Endothelial cell of umbilical vein (primary cell): ENCODE measurements at regions not wholly inside any gene's neighbourhood (a gene's known extent, or its start where the extent isn't known, plus 50 kb on each side); places are given as distances from the start of the nearest gene placed in this dataset.

Experiments used
- EZH2 ChIP-seq: IDR thresholded peaks from 2 replicates; pipeline ENCODE4 v1.6.1; 2012; ENCODE audit warnings: borderline replicate concordance, low read depth, mild to moderate bottlenecking, moderate library complexity, low read length, inconsistent platforms; ENCODE audit not compliant: severe bottlenecking
- FOS ChIP-seq: IDR thresholded peaks from 2 replicates; pipeline ENCODE4 v1.6.1; 2011; ENCODE audit warnings: mild to moderate bottlenecking, low read length, moderate library complexity, borderline replicate concordance; ENCODE audit not compliant: insufficient read depth
- JUN ChIP-seq: IDR thresholded peaks from 2 replicates; pipeline ENCODE4 v1.6.1; 2011; ENCODE audit warnings: borderline replicate concordance, low read depth; ENCODE audit not compliant: insufficient read length, insufficient read depth
- POLR2A ChIP-seq: IDR thresholded peaks from 2 replicates; pipeline ENCODE4 v1.6.1; 2012; ENCODE audit warnings: low read depth, mild to moderate bottlenecking, control low read depth, low read length
- POLR2AphosphoS5 ChIP-seq: IDR thresholded peaks from 2 replicates; pipeline ENCODE4 v1.6.1; 2012; ENCODE audit warnings: low read depth, mild to moderate bottlenecking, control low read depth, low read length, moderate library complexity; ENCODE audit not compliant: insufficient read depth
- TF ChIP-seq, protein P1 (sequence below), 2 donors: IDR thresholded peaks; 1 replicate in 1 of 2; 2 replicates in 1 of 2; pipeline ENCODE4 v1.5.1; 2011; ENCODE audit warnings: low read length in 2 of 2, mild to moderate bottlenecking in 2 of 2, moderate library complexity in 2 of 2, control low read depth in 1 of 2, inconsistent platforms in 1 of 2, low read depth in 1 of 2; ENCODE audit not compliant: insufficient read depth in 1 of 2; ENCODE audit errors: extremely low read depth in 1 of 2

DNA sequence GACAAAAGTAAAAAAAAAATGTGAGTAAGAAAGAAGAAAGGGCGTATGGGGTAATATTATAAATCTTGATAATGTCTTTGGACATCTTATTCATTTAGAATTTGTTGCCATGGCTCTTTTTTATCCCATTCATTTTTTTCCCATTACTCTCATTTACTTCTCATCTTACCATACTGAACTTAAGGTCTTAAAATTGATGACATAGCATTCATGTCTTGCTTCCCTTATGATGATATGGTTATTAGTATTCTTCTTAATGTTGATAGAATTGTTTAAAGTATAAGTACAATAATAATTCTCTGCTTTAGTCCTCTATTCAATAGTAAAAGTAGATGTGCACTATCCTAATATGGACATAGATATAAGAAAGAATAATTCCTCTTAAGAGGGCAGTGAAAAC lies 204.1 kb upstream of the KLF12 start:
- TF ChIP-seq POLR2A (no peak), EZH2 (no peak), POLR2AphosphoS5 (no peak), FOS (no peak), JUN (no peak)
- TF ChIP-seq, protein P1, sequence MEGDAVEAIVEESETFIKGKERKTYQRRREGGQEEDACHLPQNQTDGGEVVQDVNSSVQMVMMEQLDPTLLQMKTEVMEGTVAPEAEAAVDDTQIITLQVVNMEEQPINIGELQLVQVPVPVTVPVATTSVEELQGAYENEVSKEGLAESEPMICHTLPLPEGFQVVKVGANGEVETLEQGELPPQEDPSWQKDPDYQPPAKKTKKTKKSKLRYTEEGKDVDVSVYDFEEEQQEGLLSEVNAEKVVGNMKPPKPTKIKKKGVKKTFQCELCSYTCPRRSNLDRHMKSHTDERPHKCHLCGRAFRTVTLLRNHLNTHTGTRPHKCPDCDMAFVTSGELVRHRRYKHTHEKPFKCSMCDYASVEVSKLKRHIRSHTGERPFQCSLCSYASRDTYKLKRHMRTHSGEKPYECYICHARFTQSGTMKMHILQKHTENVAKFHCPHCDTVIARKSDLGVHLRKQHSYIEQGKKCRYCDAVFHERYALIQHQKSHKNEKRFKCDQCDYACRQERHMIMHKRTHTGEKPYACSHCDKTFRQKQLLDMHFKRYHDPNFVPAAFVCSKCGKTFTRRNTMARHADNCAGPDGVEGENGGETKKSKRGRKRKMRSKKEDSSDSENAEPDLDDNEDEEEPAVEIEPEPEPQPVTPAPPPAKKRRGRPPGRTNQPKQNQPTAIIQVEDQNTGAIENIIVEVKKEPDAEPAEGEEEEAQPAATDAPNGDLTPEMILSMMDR (IDR thresholded peaks at IDR 0.05; ENCODE audit: extremely low read depth in 1 of 2, insufficient read depth in 1 of 2, low read depth in 1 of 2, low read length in 2 of 2), result no peak
